Progenitor cell of endocrine pancreas (in vitro differentiated cells): ENCODE measurements at regions not wholly inside any gene's neighbourhood (a gene's known extent, or its start where the extent isn't known, plus 50 kb on each side); places are given as distances from the start of the nearest gene placed in this dataset.

ENCODE experiments used
- DNase-seq: peaks from one replicate; pipeline ENCODE4 v3.0.0; 2021; ENCODE audit warnings: low spot score; ENCODE audit not compliant: unreplicated experiment
- H3K27ac Mint-ChIP-seq: 2 replicates; pipeline ENCODE4 v1.8.0; 2021; ENCODE audit warnings: mild to moderate bottlenecking, moderate library complexity, mixed read lengths
- H3K27me3 Mint-ChIP-seq: 2 replicates; pipeline ENCODE4 v1.8.0; 2021; ENCODE audit warnings: mixed read lengths
- H3K36me3 Mint-ChIP-seq: 2 replicates; pipeline ENCODE4 v1.8.0; 2022; ENCODE audit warnings: mixed read lengths; ENCODE audit not compliant: insufficient read depth
- H3K4me1 Mint-ChIP-seq: 2 replicates; pipeline ENCODE4 v1.8.0; 2021; ENCODE audit warnings: low read depth, mixed read lengths
- H3K4me3 Mint-ChIP-seq: 2 replicates; pipeline ENCODE4 v1.8.0; 2021; ENCODE audit warnings: low read depth, mild to moderate bottlenecking, moderate library complexity, mixed read lengths
- H3K9me3 Mint-ChIP-seq: 2 replicates; pipeline ENCODE4 v1.8.0; 2021; ENCODE audit warnings: low read depth, mixed read lengths
- TF ChIP-seq, protein P1 (sequence below): fragments of 200-600 bp; sonication (generic); IDR thresholded peaks from one replicate; pipeline ENCODE4 v1.5.0; 2021; ENCODE audit warnings: antibody characterized with exemption, mild to moderate bottlenecking; ENCODE audit not compliant: unreplicated experiment

DNA sequence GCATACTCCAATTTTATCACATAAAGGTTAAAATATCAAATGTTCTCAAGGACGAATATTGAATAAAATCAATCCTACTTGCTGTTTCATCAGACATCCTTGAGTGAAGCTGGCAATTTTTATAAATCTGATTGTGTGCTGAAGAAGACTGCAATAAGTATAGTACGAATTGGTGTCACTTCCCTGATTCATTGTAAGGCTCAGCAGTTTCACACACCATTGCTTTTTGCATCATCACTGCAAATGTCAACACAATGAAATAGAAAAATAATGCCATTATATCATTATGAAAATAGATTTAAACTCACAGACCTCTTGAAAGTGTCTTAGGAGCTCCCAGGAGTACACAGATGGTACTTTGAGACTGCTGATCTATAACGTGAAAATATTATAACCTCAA, 172.5 kb downstream of the ANKRD50 start:
- Mint-ChIP-seq H3K36me3 (no peaks in the 10 kb centered on the region), H3K4me1 (peaks cover 3% of the 10 kb centered on the region), H3K9me3 (peaks cover 3% of the 10 kb centered on the region), H3K27me3 (no peaks in the 10 kb centered on the region), H3K27ac (no peak overlapping the region), H3K4me3 (no peak overlapping the region)
- no peak for DNase-seq
- TF ChIP-seq, protein P1, sequence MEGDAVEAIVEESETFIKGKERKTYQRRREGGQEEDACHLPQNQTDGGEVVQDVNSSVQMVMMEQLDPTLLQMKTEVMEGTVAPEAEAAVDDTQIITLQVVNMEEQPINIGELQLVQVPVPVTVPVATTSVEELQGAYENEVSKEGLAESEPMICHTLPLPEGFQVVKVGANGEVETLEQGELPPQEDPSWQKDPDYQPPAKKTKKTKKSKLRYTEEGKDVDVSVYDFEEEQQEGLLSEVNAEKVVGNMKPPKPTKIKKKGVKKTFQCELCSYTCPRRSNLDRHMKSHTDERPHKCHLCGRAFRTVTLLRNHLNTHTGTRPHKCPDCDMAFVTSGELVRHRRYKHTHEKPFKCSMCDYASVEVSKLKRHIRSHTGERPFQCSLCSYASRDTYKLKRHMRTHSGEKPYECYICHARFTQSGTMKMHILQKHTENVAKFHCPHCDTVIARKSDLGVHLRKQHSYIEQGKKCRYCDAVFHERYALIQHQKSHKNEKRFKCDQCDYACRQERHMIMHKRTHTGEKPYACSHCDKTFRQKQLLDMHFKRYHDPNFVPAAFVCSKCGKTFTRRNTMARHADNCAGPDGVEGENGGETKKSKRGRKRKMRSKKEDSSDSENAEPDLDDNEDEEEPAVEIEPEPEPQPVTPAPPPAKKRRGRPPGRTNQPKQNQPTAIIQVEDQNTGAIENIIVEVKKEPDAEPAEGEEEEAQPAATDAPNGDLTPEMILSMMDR, result no peak

DNA sequence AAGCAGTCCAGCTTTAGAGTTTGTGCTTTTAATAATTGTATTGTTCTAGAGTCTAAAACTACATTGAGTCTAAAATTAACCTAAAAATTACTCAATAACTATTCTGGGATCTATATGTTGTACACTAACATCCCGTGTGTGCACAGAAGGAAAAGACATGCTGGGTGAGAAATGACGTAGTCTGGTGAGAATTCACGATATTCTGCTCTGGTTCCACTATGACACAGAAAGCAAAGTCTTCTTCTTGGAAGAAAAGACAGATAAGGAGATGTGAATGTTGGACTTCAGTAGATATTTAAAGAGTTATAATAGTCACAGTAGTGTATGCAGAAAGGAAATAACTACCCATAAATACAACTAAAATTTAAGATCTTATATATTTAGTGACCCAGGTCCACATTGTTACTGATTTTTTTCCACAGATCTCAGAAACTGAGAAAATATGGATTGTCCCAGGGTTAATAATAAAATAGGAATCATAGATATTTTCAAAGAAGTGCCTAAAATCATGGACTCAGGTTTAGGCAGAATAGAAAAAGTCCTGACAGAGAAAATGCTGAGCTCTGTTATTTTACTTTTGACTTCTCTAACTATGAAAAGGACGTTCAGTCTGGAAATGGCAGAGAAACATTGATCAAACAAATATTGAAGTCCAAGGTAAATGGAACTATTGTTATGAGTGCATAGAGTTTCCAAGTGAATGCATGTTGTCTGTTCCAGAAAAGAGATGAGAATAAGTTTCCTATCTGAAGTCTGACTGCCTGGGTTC, 170.7 kb downstream of the ANKRD50 start:
- Mint-ChIP-seq H3K27ac (no peak overlapping the region), H3K27me3 (no peaks in the 10 kb centered on the region), H3K4me3 (no peak overlapping the region), H3K9me3 (peaks cover 3% of the 10 kb centered on the region), H3K36me3 (no peaks in the 10 kb centered on the region), H3K4me1 (peaks cover 3% of the 10 kb centered on the region)
- no peak for DNase-seq
- TF ChIP-seq, protein P1, result no peak

DNA sequence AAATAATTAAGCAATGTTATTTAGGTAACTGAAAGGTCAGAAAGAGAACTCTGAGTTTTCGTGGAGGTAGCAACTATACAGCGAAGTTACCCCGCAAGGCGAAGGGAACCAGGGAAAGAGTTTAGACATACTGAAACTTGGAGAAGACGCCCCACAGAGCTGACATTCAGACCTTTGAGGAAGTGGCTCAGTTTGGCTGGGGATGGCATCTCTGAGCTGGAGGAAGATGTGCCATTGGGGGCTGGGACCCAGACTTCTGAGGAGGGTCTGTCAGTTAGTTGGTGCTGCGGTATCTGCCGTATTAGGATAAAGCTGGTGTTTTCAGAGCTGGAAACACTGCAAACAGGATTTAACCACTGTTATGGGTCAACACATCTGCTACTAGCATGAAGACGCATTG, 156.6 kb downstream of the ANKRD50 start:
- Mint-ChIP-seq H3K4me1 (no peaks in the 10 kb centered on the region), H3K27me3 (no peaks in the 10 kb centered on the region), H3K36me3 (no peaks in the 10 kb centered on the region), H3K27ac (no peak overlapping the region), H3K4me3 (no peak overlapping the region), H3K9me3 (peaks cover 3% of the 10 kb centered on the region)
- DNase-seq, result no peak
- TF ChIP-seq, protein P1, result no peak

DNA sequence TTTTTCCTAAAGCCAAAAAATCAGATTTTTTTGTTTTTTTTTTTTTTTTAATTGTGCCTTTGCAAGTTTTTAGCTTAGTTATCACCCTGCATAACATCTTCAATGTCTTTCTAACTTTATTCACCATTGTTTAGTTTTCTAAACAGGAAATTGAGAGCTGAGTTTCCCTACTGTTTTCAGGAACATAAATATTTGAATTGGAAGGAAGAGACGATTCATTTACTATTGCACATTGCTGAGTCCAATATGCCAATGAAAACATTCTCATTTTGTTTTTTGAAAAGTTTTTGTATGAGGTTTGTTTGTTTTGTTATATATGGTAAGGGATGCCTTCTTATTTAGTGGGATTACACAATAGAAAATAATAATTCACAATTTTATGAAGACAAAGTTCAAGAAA, 148.4 kb downstream of the ANKRD50 start:
- Mint-ChIP-seq H3K9me3 (peaks cover 3% of the 10 kb centered on the region), H3K36me3 (no peaks in the 10 kb centered on the region), H3K27ac (no peak overlapping the region), H3K4me1 (peaks cover 2% of the 10 kb centered on the region), H3K27me3 (no peaks in the 10 kb centered on the region), H3K4me3 (no peak overlapping the region)
- no peak for DNase-seq
- TF ChIP-seq, protein P1, result no peak

DNA sequence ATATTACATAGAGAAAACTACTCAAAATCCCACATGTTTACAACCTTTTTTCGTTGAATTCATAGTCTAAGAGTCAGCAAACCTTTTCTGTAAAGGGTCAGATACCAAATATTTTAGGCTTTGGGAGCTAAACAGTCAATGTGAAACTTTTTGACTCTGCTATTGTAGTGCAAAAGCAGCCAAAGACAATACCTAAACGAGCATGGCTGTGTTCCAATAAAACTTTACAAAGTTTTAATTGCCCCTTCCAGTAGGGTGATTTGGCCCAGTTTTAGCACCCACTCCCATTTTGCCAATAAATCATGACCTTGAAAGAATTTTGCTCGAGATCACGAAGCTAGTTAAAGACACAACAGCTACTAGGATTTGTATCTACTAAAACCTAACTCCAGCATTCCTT, 147.2 kb downstream of the ANKRD50 start:
- TF ChIP-seq, protein P1, result no peak
- Mint-ChIP-seq H3K9me3 (peaks cover under 1% of the 10 kb centered on the region), H3K36me3 (no peaks in the 10 kb centered on the region), H3K4me3 (no peak overlapping the region), H3K4me1 (peaks cover 2% of the 10 kb centered on the region), H3K27ac (no peak overlapping the region), H3K27me3 (no peaks in the 10 kb centered on the region)
- no peak for DNase-seq
